ENCODE measurements at regions not wholly inside any gene's neighbourhood (a gene's known extent, or its start where the extent isn't known, plus 50 kb on each side); places are given as distances from the start of the nearest gene placed in this dataset.
"Not testable (repeated sequence)": the region's sequence is repeated elsewhere in the genome, so short reads cannot be mapped to it uniquely, and the experiment has no call there.

- no peak for DNase-seq
These were observed 368.8 kb downstream of the SPRY2 start for GRCh38 chr13:79972066-79972569.

GRCh38 chr13:79966493-79966895 is 374.4 kb downstream of the SPRY2 start:
- DNase-seq: no peak

- DNase-seq: peak; percentile 6 to 17
These were observed 374.9 kb downstream of the SPRY2 start for GRCh38 chr13:79966059-79966458.

- DNase-seq: no peak
These were observed 394.4 kb downstream of the SPRY2 start for GRCh38 chr13:79946556-79946955.

GRCh38 chr13:79943346-79944023 is 397.4 kb downstream of the SPRY2 start:
- peak; percentile 55 to 64 for DNase-seq

- no peak for DNase-seq
These were observed 399.2 kb downstream of the SPRY2 start for GRCh38 chr13:79941752-79942151.

DNA sequence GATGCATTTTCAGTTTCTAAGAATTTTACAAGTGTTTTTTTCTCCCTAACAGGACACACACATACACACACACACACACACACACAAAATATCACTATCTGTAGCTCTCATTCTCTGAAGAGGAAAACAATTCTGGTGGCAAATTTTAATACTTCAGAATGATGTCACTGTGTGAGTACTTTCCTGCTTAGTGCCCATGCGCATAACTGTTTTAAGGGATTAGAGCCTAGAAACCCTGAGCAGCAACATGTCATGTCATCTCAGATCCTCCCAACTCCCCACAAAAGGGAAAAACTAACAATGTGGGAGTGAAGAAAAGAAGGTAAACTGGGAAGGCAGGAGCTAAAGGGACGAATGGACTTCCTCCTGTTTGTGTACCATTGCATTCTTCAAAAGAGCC is 401.2 kb downstream of the SPRY2 start:
- no peak for DNase-seq

- no peak for DNase-seq
These were observed 403.1 kb downstream of the SPRY2 start for GRCh38 chr13:79937771-79938216.

- DNase-seq: no peak
These were observed 403.6 kb downstream of the SPRY2 start for GRCh38 chr13:79937311-79937710.

DNA sequence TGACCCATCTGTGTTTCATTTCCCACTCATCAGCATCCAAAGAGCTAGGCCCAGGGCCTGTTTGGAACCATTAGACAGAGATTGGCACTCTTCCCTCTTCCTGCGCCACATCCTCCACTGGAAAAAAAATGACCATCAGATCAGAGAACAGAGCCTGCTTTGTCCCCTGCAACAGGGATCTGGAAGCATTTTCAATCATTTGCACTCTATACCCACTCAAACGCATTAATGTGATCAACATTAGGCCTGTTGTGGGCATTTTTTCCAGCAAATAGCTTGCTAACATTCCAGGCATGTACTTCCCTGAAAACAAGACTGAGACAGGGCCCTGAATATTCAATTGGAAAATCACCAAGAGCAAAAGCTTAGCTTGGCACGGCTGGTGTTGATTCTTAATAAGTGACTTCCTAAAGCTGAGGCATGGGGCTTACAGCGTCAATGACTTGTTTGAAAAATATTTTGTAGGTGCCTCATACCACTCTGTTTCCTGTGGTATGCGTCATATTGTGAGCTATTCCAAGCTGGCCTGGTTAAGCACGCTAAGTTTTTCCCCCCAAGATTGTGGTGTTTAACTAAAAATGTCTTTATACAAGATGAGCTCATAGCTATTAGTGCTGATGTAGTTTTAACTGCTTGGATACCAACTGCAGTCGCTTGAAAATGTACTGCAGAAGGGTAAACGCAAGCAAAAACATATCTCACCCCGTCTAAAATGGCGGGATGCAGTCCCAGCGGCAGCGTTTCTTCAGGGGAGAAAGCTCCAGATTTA is 404.4 kb downstream of the SPRY2 start:
- DNase-seq: no peak

DNA sequence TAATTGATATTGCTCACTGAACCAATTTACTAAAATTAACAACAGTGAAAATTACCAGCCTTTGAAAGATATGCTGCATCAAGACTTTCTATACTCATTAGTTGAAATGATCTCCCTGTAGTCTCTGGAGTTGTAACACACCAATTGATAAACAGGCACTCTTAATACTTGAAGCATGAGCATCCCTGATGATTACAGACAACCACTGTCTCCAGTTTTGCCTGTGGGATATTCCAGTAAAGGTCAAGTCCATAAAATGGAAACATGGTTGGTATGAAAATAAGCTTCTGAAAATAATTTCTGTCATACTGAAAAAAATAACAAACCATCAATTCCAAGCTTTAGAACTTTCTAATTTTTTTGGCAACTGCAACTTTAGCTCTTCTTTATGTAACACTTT is 405.8 kb downstream of the SPRY2 start:
- DNase-seq: no peak

- no peak for DNase-seq
These were observed 407.5 kb downstream of the SPRY2 start for GRCh38 chr13:79933389-79933788.

DNA sequence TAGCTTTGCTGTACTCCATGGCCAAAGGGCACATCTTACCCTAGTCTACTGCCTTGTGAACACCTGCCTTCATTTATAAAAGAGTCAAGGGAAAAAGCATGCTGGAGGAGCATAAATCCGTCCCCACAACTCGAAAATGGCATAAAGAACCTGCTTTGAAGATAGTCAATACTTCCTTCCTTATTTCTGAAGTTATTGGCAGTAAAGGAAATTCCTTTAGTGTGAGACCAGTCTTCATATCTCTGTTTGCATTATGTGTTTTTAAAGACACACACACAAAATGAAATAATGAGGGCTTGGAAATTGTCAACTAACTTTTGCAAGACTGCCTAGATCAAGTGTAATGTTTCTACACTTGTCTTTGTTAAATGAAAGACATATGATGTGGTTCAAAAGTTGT is 408.4 kb downstream of the SPRY2 start:
- no peak for DNase-seq

DNA sequence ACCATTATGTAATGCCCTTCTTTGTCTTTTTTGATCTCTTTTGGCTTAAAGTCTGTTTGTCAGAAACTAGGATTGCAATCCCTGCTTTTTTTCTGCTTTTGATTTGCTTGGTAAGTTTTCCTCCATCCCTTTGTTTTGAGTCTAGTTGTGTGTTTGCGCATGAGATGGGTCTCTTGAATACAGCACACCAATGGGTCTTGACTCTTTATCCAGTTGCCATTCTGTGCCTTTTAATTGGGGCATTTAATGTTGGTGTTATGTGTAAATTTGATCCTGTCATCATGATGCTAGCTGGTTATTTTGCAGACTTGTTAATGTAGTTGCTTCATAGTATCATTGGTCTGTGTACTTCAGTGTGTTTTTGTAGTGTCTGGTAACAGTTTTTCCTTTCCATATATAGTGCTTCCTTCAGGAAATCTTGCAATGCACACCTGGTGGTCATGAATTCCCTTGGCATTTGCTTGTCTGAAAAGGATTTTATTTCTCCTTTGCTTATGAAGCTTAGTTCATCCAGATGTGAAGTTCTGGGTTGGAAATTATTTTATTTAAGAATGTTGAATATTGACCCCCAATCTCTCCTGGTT is 416.9 kb downstream of the SPRY2 start:
- DNase-seq: not testable (repeated sequence)

DNA sequence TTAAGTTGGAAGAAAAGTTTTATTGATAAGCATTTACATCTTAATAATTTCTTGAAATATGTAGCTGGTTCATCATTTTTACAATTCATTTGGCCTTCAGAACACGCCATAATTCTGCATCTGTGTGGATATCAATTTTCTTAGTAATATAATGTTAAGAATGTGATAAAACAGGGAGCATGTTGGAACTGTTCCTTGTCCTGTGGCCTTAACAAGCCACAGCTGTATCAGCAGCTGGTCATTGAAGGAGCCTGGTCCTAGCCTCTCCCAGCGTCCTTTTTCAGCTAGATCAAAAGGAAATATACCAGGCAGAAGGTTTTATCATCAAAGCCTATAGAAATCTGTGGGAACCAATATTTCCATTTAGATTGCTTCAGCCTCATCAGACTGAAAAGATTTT is 421.8 kb downstream of the SPRY2 start:
- DNase-seq: no peak

DNA sequence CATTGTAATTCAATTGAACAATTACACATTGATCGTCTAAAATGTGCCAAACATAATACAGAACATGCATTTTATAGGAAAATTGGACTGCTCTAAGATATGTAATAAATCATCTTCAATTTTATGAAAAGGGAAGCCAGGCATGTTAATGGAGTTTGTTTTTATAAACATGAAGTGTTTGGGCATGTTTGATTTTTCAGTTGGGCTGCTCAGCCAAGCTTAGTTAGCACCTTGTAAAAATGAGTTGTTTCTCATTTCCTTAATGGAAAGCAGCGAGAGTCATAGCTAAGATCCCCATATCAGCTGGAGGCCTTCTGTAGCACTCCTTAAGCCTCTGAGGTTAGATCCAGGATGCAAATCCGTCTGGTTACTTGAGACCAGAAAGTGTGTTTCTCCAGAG is 422.3 kb downstream of the SPRY2 start:
- DNase-seq: no peak

- peak; percentile 9 to 10 for DNase-seq
These were observed 423.3 kb downstream of the SPRY2 start for GRCh38 chr13:79917628-79918027.

DNA sequence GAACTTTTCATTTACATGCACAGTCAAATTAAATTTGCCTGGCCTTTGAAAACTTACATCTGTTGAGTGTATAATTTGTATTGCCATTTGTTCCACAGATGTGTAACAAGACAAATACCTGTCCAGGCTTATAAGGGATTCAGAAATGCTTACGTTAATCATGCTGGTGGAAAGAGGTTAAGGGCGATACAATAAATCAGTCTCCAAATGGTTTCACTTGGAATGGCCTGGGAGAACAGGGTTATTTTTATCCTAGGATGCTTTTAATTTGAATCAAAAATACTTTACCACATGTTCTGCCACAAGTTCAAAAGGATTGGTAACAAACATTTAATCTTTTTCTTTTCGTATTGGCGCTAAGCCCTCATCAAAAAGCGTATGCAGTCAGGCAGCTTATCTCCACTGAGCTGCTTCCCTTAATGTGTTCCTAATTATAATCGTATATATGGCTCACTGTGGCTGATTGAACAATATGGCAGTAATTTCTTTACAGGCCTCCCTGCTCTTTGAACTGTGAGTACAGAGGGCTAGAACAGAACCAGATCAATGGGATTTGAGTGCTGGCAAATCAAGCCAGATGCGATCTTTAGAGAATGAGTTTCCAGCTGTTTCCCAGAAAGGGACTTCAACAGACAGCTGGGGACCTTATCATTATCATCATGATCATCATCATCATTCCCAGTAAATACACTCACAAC is 425.7 kb downstream of the SPRY2 start:
- DNase-seq: no peak

- no peak for DNase-seq
These were observed 427.6 kb downstream of the SPRY2 start for GRCh38 chr13:79913141-79913827.

DNA sequence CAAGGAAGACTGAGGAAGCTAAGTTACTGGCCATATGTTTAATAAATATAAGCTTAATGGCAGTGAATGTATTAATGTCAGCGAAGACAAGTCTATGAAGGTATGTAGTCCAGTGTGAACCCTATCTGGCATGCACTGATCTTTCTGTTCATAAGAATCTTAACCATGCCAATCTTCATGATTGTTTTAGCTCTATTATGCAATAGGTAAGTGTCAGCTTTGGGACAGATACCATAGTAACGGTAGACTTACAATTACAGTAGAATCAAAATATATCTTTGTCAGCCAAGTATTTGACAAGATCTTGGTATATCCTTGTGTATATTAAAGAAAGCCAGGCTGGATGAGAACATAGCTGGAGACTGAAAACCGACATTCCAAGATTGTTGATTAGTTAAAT is 428.5 kb downstream of the SPRY2 start:
- DNase-seq: no peak

- no peak for DNase-seq
These were observed 429.9 kb downstream of the SPRY2 start for GRCh38 chr13:79910875-79911540.

DNA sequence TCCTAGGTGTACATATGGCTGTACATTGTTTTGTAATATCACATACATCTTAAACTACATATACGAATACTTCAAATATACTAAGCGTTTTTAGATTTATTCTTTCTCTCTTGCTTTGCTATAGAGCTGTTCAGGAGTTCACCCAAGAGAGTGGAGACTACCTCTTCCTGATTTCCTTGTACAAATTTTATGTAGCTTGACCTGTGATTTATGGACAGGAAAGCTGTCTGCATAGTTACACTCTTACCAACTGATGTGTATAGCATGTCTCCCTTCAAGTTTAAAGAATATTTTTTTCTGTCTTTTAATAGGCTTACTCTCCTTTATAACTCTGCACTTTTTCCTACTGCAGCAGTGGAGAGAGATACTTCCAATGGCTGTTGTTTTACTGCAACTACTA is 428.7 kb downstream of the NDFIP2 start:
- no peak for DNase-seq
